B cell (primary cell): ENCODE measurements at regions not wholly inside any gene's neighbourhood (a gene's known extent, or its start where the extent isn't known, plus 50 kb on each side); places are given as distances from the start of the nearest gene placed in this dataset.

ENCODE experiments used
- ATAC-seq: fragments of 200-7000 bp; cut with Tn5 transposase; one replicate; pipeline ENCODE4 v1.10.0; 2021; ENCODE audit warnings: low read depth, mild to moderate bottlenecking, moderate number of reproducible peaks, moderate library complexity
- CTCF ChIA-PET: fragments of 350-600 bp; sonication (Branson Sonifier 250); formaldehyde crosslinking; loops from one replicate; lab custom pipeline; 2021; ENCODE audit warnings: antibody characterized with exemption, inconsistent platforms; lab: Charles Lee
- POLR2A ChIA-PET: fragments of 350-600 bp; sonication (Branson Sonifier 250); formaldehyde crosslinking; loops from one replicate; lab custom pipeline; 2021; ENCODE audit warnings: antibody characterized with exemption; lab: Charles Lee
- DNase-seq: peaks from one replicate; pipeline ENCODE4 v3.0.0; 2013
- H2AFZ ChIP-seq: 2 replicates; pipeline ENCODE4 v1.6.1; 2012; ENCODE audit warnings: mild to moderate bottlenecking, low read depth, low read length; ENCODE audit not compliant: insufficient read depth, poor library complexity, severe bottlenecking
- H3K27ac ChIP-seq, 2 donors: 1 replicate in 1 of 2; 2 replicates in 1 of 2; pipeline ENCODE4 v1.5.1; 2012 to 2013; ENCODE audit warnings: low read length in 2 of 2, mild to moderate bottlenecking in 2 of 2, moderate library complexity in 1 of 2
- H3K27me3 ChIP-seq, 4 experiments: fragments of 200-600 bp in 1 of 4; sonication (generic) in 1 of 4; replicated peaks in 1 of 4; 1 replicate in 2 of 4; 2 replicates in 2 of 4; pipeline versions ENCODE4 v1.6.1 to v1.7.0; 2013 to 2016; ENCODE audit warnings: low read length in 3 of 4, mild to moderate bottlenecking in 2 of 4, mixed read lengths in 1 of 4, moderate library complexity in 1 of 4; ENCODE audit not compliant: insufficient read depth in 4 of 4, control insufficient read depth in 3 of 4; ENCODE audit errors: control extremely low read depth in 1 of 4
- H3K36me3 ChIP-seq, 2 experiments: replicated peaks in 1 of 2; 1 replicate in 1 of 2; 2 replicates in 1 of 2; pipeline versions ENCODE4 v1.6.1 to v1.7.1; 2013; ENCODE audit warnings: low read length in 1 of 2; ENCODE audit not compliant: insufficient read depth in 2 of 2, control insufficient read depth in 1 of 2; ENCODE audit errors: control extremely low read depth in 1 of 2, extremely low read depth in 1 of 2
- H3K4me1 ChIP-seq, 2 donors: fragments of 200-600 bp in 1 of 2; sonication (generic) in 1 of 2; 1 replicate in 1 of 2; 2 replicates in 1 of 2; pipeline versions ENCODE4 v1.5.1 to v1.6.1; 2013 to 2017; ENCODE audit warnings: low read length in 2 of 2; ENCODE audit not compliant: control insufficient read depth in 2 of 2, insufficient read depth in 2 of 2
- H3K4me2 ChIP-seq: replicated peaks from 2 replicates; pipeline ENCODE3; 2012; ENCODE audit warnings: mild to moderate bottlenecking, low read depth, low read length; ENCODE audit not compliant: poor library complexity, severe bottlenecking
- H3K4me3 ChIP-seq, 5 experiments: fragments of 200-600 bp in 1 of 5; sonication (generic) in 1 of 5; 1 replicate in 3 of 5; 2 replicates in 2 of 5; pipeline versions ENCODE4 v1.5.1 to v1.7.0; 2011 to 2016; ENCODE audit warnings: low read length in 4 of 5, mild to moderate bottlenecking in 4 of 5, low read depth in 2 of 5, control low read depth in 1 of 5, moderate library complexity in 1 of 5; ENCODE audit not compliant: insufficient read depth in 1 of 5; ENCODE audit errors: control extremely low read depth in 1 of 5, extremely low read depth in 1 of 5
- H3K79me2 ChIP-seq: fragments of 200-600 bp; sonication (generic); one replicate; pipeline ENCODE4 v1.6.0; 2016; ENCODE audit warnings: low read length; ENCODE audit not compliant: control insufficient read depth, insufficient read depth
- H3K9ac ChIP-seq: fragments of 200-600 bp; sonication (generic); 2 replicates; pipeline ENCODE4 v1.6.1; 2017; ENCODE audit warnings: mild to moderate bottlenecking, low read length, moderate library complexity
- H3K9me3 ChIP-seq, 3 donors: one replicate each; pipeline versions ENCODE4 v1.6.1 to v1.7.1; 2013; ENCODE audit warnings: low read length in 2 of 3; ENCODE audit not compliant: control insufficient read depth in 2 of 3, insufficient read depth in 1 of 3; ENCODE audit errors: control extremely low read depth in 1 of 3
- H4K20me1 ChIP-seq: 2 replicates; pipeline ENCODE4 v1.6.0; 2012; ENCODE audit warnings: mild to moderate bottlenecking, low read length; ENCODE audit not compliant: insufficient read depth, control insufficient read depth, poor library complexity, severe bottlenecking
- H3K27ac Mint-ChIP-seq: one replicate; pipeline ENCODE4 v1.8.0; 2021; ENCODE audit warnings: mixed read lengths
- H3K27me3 Mint-ChIP-seq: one replicate; pipeline ENCODE4 v1.8.0; 2021; ENCODE audit warnings: mixed read lengths
- H3K4me1 Mint-ChIP-seq: one replicate; pipeline ENCODE4 v1.8.0; 2021; ENCODE audit warnings: mixed read lengths
- H3K4me3 Mint-ChIP-seq: one replicate; pipeline ENCODE4 v1.8.0; 2021; ENCODE audit warnings: mixed read lengths
- H3K9me3 Mint-ChIP-seq: one replicate; pipeline ENCODE4 v1.8.0; 2022; ENCODE audit warnings: mixed read lengths; ENCODE audit not compliant: insufficient read depth
- EZH2 ChIP-seq: IDR thresholded peaks from 2 replicates; pipeline ENCODE4 v1.6.1; 2012; ENCODE audit warnings: borderline replicate concordance, low read depth, mild to moderate bottlenecking, moderate library complexity, low read length; ENCODE audit not compliant: insufficient read depth, poor library complexity, severe bottlenecking
- WGBS: methylation state at CpG from one replicate; pipeline ENCODE4 v1.1.5; 2013; ENCODE audit warnings: missing lambda C conversion rate; ENCODE audit not compliant: insufficient coverage; 5-methylcytosine and 5-hydroxymethylcytosine counted together
- intact Hi-C: fragments of 100-400 bp; cut with micrococcal nuclease; formaldehyde crosslinking; loops from one replicate; pipeline ENCODE4 v1.10.0; 2022
- TF ChIP-seq, protein P1 (sequence below): fragments of 200-600 bp; IDR thresholded peaks from one replicate; pipeline ENCODE4 v1.8.0; 2022; ENCODE audit warnings: antibody characterized with exemption, mild to moderate bottlenecking

DNA sequence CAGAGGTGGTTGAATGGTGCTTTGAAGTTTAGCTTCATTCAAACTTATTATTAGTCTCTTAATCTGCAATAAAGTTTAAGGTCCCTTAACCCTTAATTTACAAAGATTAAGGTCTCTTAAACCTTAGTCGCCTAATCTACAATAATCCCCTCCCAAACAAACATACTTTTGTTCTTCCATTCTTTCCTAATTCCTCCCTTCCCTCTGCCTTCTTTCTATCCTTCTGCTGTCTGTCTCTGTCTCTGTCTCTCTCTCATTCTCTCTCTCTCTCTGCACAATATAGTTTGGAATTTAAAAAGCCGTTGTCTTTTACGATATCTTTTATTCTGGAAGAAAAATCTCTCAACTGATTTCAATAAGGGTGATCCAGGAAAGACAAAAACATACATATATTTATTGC is 1096.8 kb upstream of the ATXN8OS start:
- intact Hi-C loops, result no loop called here
- ChIA-PET POLR2A (no interaction called here), CTCF (no interaction called here)
- H3K4me2 ChIP-seq, result no peak overlapping the region
- H3K27me3 ChIP-seq, result no peaks in the 10 kb centered on the region
- H3K9me3 ChIP-seq, result peaks cover 0 to 5% (median 0%) of the 10 kb centered on the region in 3 donors
- 100% methylated on average over 1 of the region's 3 CpGs for WGBS
- H3K4me1 ChIP-seq, result no peaks in the 10 kb centered on the region
- H3K4me1 Mint-ChIP-seq, result no peaks in the 10 kb centered on the region
- H4K20me1 ChIP-seq, result no peaks in the 10 kb centered on the region
- no peak overlapping the region for H3K27ac Mint-ChIP-seq
- no peak overlapping the region for H3K4me3 Mint-ChIP-seq
- no peak overlapping the region for H3K27ac ChIP-seq
- DNase-seq, result no peak
- H3K9ac ChIP-seq, result no peak overlapping the region
- H3K4me3 ChIP-seq, result no peak overlapping the region
- H3K36me3 ChIP-seq, result no peaks in the 10 kb centered on the region
- no peak for TF ChIP-seq EZH2
- TF ChIP-seq, protein P1, sequence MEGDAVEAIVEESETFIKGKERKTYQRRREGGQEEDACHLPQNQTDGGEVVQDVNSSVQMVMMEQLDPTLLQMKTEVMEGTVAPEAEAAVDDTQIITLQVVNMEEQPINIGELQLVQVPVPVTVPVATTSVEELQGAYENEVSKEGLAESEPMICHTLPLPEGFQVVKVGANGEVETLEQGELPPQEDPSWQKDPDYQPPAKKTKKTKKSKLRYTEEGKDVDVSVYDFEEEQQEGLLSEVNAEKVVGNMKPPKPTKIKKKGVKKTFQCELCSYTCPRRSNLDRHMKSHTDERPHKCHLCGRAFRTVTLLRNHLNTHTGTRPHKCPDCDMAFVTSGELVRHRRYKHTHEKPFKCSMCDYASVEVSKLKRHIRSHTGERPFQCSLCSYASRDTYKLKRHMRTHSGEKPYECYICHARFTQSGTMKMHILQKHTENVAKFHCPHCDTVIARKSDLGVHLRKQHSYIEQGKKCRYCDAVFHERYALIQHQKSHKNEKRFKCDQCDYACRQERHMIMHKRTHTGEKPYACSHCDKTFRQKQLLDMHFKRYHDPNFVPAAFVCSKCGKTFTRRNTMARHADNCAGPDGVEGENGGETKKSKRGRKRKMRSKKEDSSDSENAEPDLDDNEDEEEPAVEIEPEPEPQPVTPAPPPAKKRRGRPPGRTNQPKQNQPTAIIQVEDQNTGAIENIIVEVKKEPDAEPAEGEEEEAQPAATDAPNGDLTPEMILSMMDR, result no peak
- H3K9me3 Mint-ChIP-seq, result peaks cover 5% of the 10 kb centered on the region
- H2AFZ ChIP-seq, result no peak overlapping the region
- no peak for ATAC-seq
- no peaks in the 10 kb centered on the region for H3K27me3 Mint-ChIP-seq
- H3K79me2 ChIP-seq, result no peaks in the 10 kb centered on the region

- no peak overlapping the region for H3K4me2 ChIP-seq
- 100% methylated on average over 1 of the region's 5 CpGs for WGBS
- no peak for DNase-seq
- H3K4me1 Mint-ChIP-seq, result no peaks in the 10 kb centered on the region
- H3K27me3 ChIP-seq, result no peaks in the 10 kb centered on the region
- no peak overlapping the region for H3K4me3 ChIP-seq
- H3K79me2 ChIP-seq, result no peaks in the 10 kb centered on the region
- H4K20me1 ChIP-seq, result no peaks in the 10 kb centered on the region
- intact Hi-C loops, result no loop called here
- no peak overlapping the region for H3K4me3 Mint-ChIP-seq
- peaks cover 0 to 5% (median 0%) of the 10 kb centered on the region in 3 donors for H3K9me3 ChIP-seq
- ChIA-PET CTCF (no interaction called here), POLR2A (no interaction called here)
- H3K4me1 ChIP-seq, result no peaks in the 10 kb centered on the region
- no peak for TF ChIP-seq EZH2
- TF ChIP-seq, protein P1, result no peak
- H3K9me3 Mint-ChIP-seq, result peaks cover 3% of the 10 kb centered on the region
- no peaks in the 10 kb centered on the region for H3K27me3 Mint-ChIP-seq
- no peak overlapping the region for H2AFZ ChIP-seq
- no peak overlapping the region for H3K9ac ChIP-seq
- no peak overlapping the region for H3K27ac Mint-ChIP-seq
- ATAC-seq, result no peak
- H3K27ac ChIP-seq, result no peak overlapping the region
- no peaks in the 10 kb centered on the region for H3K36me3 ChIP-seq
Observed at GRCh38 chr13:69008499-69008898, 1099.1 kb upstream of the ATXN8OS start.
